ENCODE measurements at regions not wholly inside any gene's neighbourhood (a gene's known extent, or its start where the extent isn't known, plus 50 kb on each side); places are given as distances from the start of the nearest gene placed in this dataset.

DNA sequence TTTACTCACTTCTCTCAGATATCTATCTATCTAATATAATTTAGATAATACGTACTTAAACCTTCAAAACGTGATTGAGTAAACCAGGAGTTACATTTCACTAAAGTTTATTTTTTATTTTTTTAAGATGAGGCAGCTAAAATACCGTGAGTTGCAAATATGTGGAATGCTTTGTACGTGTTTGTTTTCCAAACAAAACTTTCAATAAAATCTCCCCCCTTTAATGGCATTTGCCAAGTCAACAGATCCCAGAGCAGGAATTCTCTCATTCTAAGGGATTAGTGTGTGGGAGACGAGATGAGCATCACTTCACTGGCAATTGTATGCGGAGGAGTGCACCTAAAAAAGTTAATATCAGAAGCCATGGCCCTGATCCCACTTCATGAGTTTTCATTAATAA is 53.7 kb upstream of the MAGI2 start:
- H3K27me3 Mint-ChIP-seq (ENCODE audit: low read depth), result no peaks in the 10 kb centered on the region
- H3K27ac Mint-ChIP-seq (ENCODE audit: unreplicated experiment), result no peak overlapping the region
- no peak for DNase-seq (ENCODE audit: low read depth, low spot score)
- no peaks in the 10 kb centered on the region for H3K9me3 Mint-ChIP-seq
- no peaks in the 10 kb centered on the region for H3K36me3 Mint-ChIP-seq (ENCODE audit: low read depth)
- peaks cover 7% of the 10 kb centered on the region for H3K4me1 Mint-ChIP-seq
- no peak overlapping the region for H3K4me3 Mint-ChIP-seq
- TF ChIP-seq, protein P1, sequence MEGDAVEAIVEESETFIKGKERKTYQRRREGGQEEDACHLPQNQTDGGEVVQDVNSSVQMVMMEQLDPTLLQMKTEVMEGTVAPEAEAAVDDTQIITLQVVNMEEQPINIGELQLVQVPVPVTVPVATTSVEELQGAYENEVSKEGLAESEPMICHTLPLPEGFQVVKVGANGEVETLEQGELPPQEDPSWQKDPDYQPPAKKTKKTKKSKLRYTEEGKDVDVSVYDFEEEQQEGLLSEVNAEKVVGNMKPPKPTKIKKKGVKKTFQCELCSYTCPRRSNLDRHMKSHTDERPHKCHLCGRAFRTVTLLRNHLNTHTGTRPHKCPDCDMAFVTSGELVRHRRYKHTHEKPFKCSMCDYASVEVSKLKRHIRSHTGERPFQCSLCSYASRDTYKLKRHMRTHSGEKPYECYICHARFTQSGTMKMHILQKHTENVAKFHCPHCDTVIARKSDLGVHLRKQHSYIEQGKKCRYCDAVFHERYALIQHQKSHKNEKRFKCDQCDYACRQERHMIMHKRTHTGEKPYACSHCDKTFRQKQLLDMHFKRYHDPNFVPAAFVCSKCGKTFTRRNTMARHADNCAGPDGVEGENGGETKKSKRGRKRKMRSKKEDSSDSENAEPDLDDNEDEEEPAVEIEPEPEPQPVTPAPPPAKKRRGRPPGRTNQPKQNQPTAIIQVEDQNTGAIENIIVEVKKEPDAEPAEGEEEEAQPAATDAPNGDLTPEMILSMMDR (conservative IDR thresholded peaks at IDR 0.05), result no peak

GRCh38 chr7:79506481-79506880 is 53.0 kb upstream of the MAGI2 start:
- TF ChIP-seq, protein P1 (conservative IDR thresholded peaks at IDR 0.05), result no peak
- H3K9me3 Mint-ChIP-seq, result no peaks in the 10 kb centered on the region
- no peaks in the 10 kb centered on the region for H3K27me3 Mint-ChIP-seq (ENCODE audit: low read depth)
- peaks cover 7% of the 10 kb centered on the region for H3K4me1 Mint-ChIP-seq
- DNase-seq (ENCODE audit: low read depth, low spot score), result no peak
- no peaks in the 10 kb centered on the region for H3K36me3 Mint-ChIP-seq (ENCODE audit: low read depth)
- H3K4me3 Mint-ChIP-seq, result no peak overlapping the region
- H3K27ac Mint-ChIP-seq (ENCODE audit: unreplicated experiment), result no peak overlapping the region

- TF ChIP-seq, protein P1 (conservative IDR thresholded peaks at IDR 0.05), result no peak
- no peaks in the 10 kb centered on the region for H3K36me3 Mint-ChIP-seq (ENCODE audit: low read depth)
- H3K4me1 Mint-ChIP-seq, result peaks cover 7% of the 10 kb centered on the region
- no peak overlapping the region for H3K4me3 Mint-ChIP-seq
- peak overlapping the region; percentile 93 for H3K27ac Mint-ChIP-seq (ENCODE audit: unreplicated experiment)
- no peaks in the 10 kb centered on the region for H3K9me3 Mint-ChIP-seq
- no peaks in the 10 kb centered on the region for H3K27me3 Mint-ChIP-seq (ENCODE audit: low read depth)
- no peak for DNase-seq (ENCODE audit: low read depth, low spot score)
Observed at GRCh38 chr7:79504607-79505389, 51.3 kb upstream of the MAGI2 start.
